Upper lobe of left lung (tissue), 4 donors: ENCODE measurements at regions not wholly inside any gene's neighbourhood (a gene's known extent, or its start where the extent isn't known, plus 50 kb on each side); places are given as distances from the start of the nearest gene placed in this dataset.

ENCODE experiments used
- CTCF ChIP-seq, 6 experiments: fragments of 450-650 bp in 4 of 6; fragments of 200-600 bp in 2 of 6; sonication (generic) in 2 of 6; IDR thresholded peaks; one replicate each; pipeline ENCODE4 v1.5.1; 2016 to 2019; ENCODE audit warnings: antibody characterized with exemption in 6 of 6
- POLR2AphosphoS5 ChIP-seq, 2 donors: sonication (generic); formaldehyde crosslinking; IDR thresholded peaks; one replicate each; pipeline ENCODE4 v1.5.1; 2017; ENCODE audit warnings: antibody characterized with exemption in 2 of 2

- TF ChIP-seq CTCF (IDR thresholded peaks at IDR 0.05) = no peak
- TF ChIP-seq POLR2AphosphoS5 (IDR thresholded peaks at IDR 0.05) = no peak
These were observed 855.7 kb downstream of the TRIB2 start for GRCh38 chr2:13572466-13572865.
